ENCODE measurements at regions not wholly inside any gene's neighbourhood (a gene's known extent, or its start where the extent isn't known, plus 50 kb on each side); places are given as distances from the start of the nearest gene placed in this dataset.

GRCh38 chr5:72042097-72042496, 65.2 kb upstream of the MAP1B start:
- TF ChIP-seq ELK1 (IDR thresholded peaks at IDR 0.05; ENCODE audit: borderline replicate concordance, low read depth, low read length) (no peak), POLR2A (IDR thresholded peaks at IDR 0.05; ENCODE audit: low read depth, low read length) (no peak), RFX5 (IDR thresholded peaks at IDR 0.05; ENCODE audit: low read depth, low read length) (no peak), CTCF (conservative IDR thresholded peaks at IDR 0.05; ENCODE audit: low read depth, low read length) (no peak), RAD21 (IDR thresholded peaks at IDR 0.05; ENCODE audit: low read length) (no peak), SMC3 (IDR thresholded peaks at IDR 0.05; ENCODE audit: low read depth, low read length) (no peak), USF2 (IDR thresholded peaks at IDR 0.05; ENCODE audit: low read depth, low read length) (no peak), CEBPB (IDR thresholded peaks at IDR 0.05; ENCODE audit: low read depth, low read length) (no peak), RCOR1 (IDR thresholded peaks at IDR 0.05; ENCODE audit: insufficient replicate concordance, low read length) (no peak), MAFK (IDR thresholded peaks at IDR 0.05; ENCODE audit: low read depth, low read length) (no peak), NFE2L2 (IDR thresholded peaks at IDR 0.05; ENCODE audit: low read depth, low read length) (no peak), MAZ (IDR thresholded peaks at IDR 0.05; ENCODE audit: borderline replicate concordance, low read depth, low read length) (no peak), FOS (IDR thresholded peaks at IDR 0.05; ENCODE audit: low read depth, low read length) (no peak), BHLHE40 (IDR thresholded peaks at IDR 0.05; ENCODE audit: low read depth, low read length) (no peak)

All from IMR-90 (cell line).